HEK293 (cell line): ENCODE measurements at regions not wholly inside any gene's neighbourhood (a gene's known extent, or its start where the extent isn't known, plus 50 kb on each side); places are given as distances from the start of the nearest gene placed in this dataset.

Experiments used
- CTCF ChIA-PET: fragments of 350-600 bp; formaldehyde crosslinking; extraction: SDS; loops from one replicate; lab custom pipeline; 2021; ENCODE audit warnings: antibody characterized with exemption; lab: Yijun Ruan, JAX
- POLR2A ChIA-PET: fragments of 300-600 bp; formaldehyde crosslinking; extraction: SDS; loops from one replicate; lab custom pipeline; 2020; ENCODE audit warnings: antibody characterized with exemption, inconsistent platforms; lab: Yijun Ruan, JAX
- H3K27ac ChIP-seq: fragments of 200-500 bp; sonication (Bioruptor generic); 2 replicates; pipeline ENCODE4 v1.5.1; 2014; ENCODE audit warnings: low read depth, low read length, control low read depth, inconsistent platforms; ENCODE audit errors: extremely low read depth
- H3K36me3 ChIP-seq, 2 experiments: fragments of 200-500 bp in 1 of 2; sonication (Bioruptor generic) in 1 of 2; 1 replicate in 1 of 2; 2 replicates in 1 of 2; pipeline ENCODE4 v1.5.1; 2014 to 2017; ENCODE audit warnings: inconsistent platforms in 2 of 2, low read length in 2 of 2; ENCODE audit not compliant: control insufficient read depth in 2 of 2, insufficient read depth in 1 of 2
- H3K4me1 ChIP-seq: fragments of 200-500 bp; sonication (Bioruptor generic); 2 replicates; pipeline ENCODE4 v1.5.1; 2014; ENCODE audit warnings: mild to moderate bottlenecking, low read length, inconsistent platforms; ENCODE audit not compliant: control insufficient read depth, insufficient read depth
- H3K4me3 ChIP-seq: 2 replicates; pipeline ENCODE4 v1.5.1; 2011; ENCODE audit warnings: low read depth, mild to moderate bottlenecking, control low read depth, low read length, moderate library complexity
- H3K9me3 ChIP-seq: fragments of 200-500 bp; sonication (Bioruptor generic); 2 replicates; pipeline ENCODE4 v1.5.1; 2014; ENCODE audit warnings: low read depth, low read length, inconsistent platforms; ENCODE audit not compliant: control insufficient read depth, insufficient read depth
- BCL11B ChIP-seq: fragments of 450-650 bp; formaldehyde crosslinking; IDR thresholded peaks from 2 replicates; pipeline ENCODE4 v1.5.1; 2016; ENCODE audit warnings: low read depth, missing biosample characterization, missing genetic modification characterization
- EGR2 ChIP-seq: fragments of 450-650 bp; formaldehyde crosslinking; IDR thresholded peaks from 2 replicates; pipeline ENCODE4 v1.5.1; 2016; ENCODE audit warnings: low read depth, missing biosample characterization, missing genetic modification characterization
- KLF10 ChIP-seq: fragments of 450-650 bp; IDR thresholded peaks from 2 replicates; pipeline ENCODE4 v1.5.1; 2018; ENCODE audit warnings: missing biosample characterization, mild to moderate bottlenecking, missing genetic modification characterization
- ZEB2 ChIP-seq: fragments of 450-650 bp; formaldehyde crosslinking; IDR thresholded peaks from 2 replicates; pipeline ENCODE4 v1.5.1; 2016; ENCODE audit warnings: missing biosample characterization, missing genetic modification characterization
- ZNF121 ChIP-seq: fragments of 450-650 bp; formaldehyde crosslinking; IDR thresholded peaks from 2 replicates; pipeline ENCODE4 v1.5.1; 2016; ENCODE audit warnings: missing biosample characterization, missing genetic modification characterization
- ZNF132 ChIP-seq: fragments of 450-650 bp; formaldehyde crosslinking; IDR thresholded peaks from 2 replicates; pipeline ENCODE4 v1.5.1; 2017; ENCODE audit warnings: missing biosample characterization, missing genetic modification characterization, borderline replicate concordance
- ZNF274 ChIP-seq, 2 experiments: fragments of 200-500 bp in 1 of 2; fragments of 450-650 bp in 1 of 2; sonication (Bioruptor generic) in 1 of 2; formaldehyde crosslinking in 1 of 2; IDR thresholded peaks; 2 replicates each; pipeline versions ENCODE4 v1.5.1 to v1.6.1; 2014 to 2016; ENCODE audit warnings: borderline replicate concordance in 1 of 2, inconsistent platforms in 1 of 2, low read length in 1 of 2, missing biosample characterization in 1 of 2, missing genetic modification characterization in 1 of 2
- ZNF280C ChIP-seq: fragments of 450-650 bp; formaldehyde crosslinking; IDR thresholded peaks from 2 replicates; pipeline ENCODE4 v1.5.1; 2016; ENCODE audit warnings: missing biosample characterization, missing genetic modification characterization
- ZNF394 ChIP-seq: fragments of 450-650 bp; formaldehyde crosslinking; IDR thresholded peaks from 2 replicates; pipeline ENCODE4 v1.5.1; 2016; ENCODE audit warnings: missing biosample characterization, missing genetic modification characterization, mild to moderate bottlenecking, moderate library complexity, borderline replicate concordance
- ZNF404 ChIP-seq: fragments of 450-650 bp; formaldehyde crosslinking; IDR thresholded peaks from 2 replicates; pipeline ENCODE4 v1.5.1; 2017; ENCODE audit warnings: missing biosample characterization, missing genetic modification characterization
- ZNF544 ChIP-seq: fragments of 450-650 bp; formaldehyde crosslinking; IDR thresholded peaks from 2 replicates; pipeline ENCODE4 v1.5.0; 2017; ENCODE audit warnings: missing biosample characterization, missing genetic modification characterization
- ZNF548 ChIP-seq: fragments of 450-650 bp; formaldehyde crosslinking; IDR thresholded peaks from 2 replicates; pipeline ENCODE4 v1.5.1; 2016; ENCODE audit warnings: missing biosample characterization, missing genetic modification characterization
- ZNF558 ChIP-seq: fragments of 450-650 bp; formaldehyde crosslinking; IDR thresholded peaks from 2 replicates; pipeline ENCODE4 v1.5.1; 2016; ENCODE audit warnings: missing biosample characterization, missing genetic modification characterization
- ZNF560 ChIP-seq: fragments of 450-650 bp; formaldehyde crosslinking; IDR thresholded peaks from 2 replicates; pipeline ENCODE4 v1.5.1; 2017; ENCODE audit warnings: missing biosample characterization, missing genetic modification characterization, borderline replicate concordance
- ZNF777 ChIP-seq: fragments of 450-650 bp; formaldehyde crosslinking; IDR thresholded peaks from 2 replicates; pipeline ENCODE4 v1.5.1; 2017; ENCODE audit warnings: missing biosample characterization, missing genetic modification characterization, borderline replicate concordance
- ZNF785 ChIP-seq: fragments of 450-650 bp; formaldehyde crosslinking; IDR thresholded peaks from 2 replicates; pipeline ENCODE4 v1.5.1; 2016; ENCODE audit warnings: missing biosample characterization, missing genetic modification characterization
- TF ChIP-seq, protein P1 (sequence below): fragments of 450-650 bp; formaldehyde crosslinking; conservative IDR thresholded peaks from 2 replicates; pipeline ENCODE4 v1.5.1; 2016; ENCODE audit warnings: low read depth, missing biosample characterization, missing genetic modification characterization
- TF ChIP-seq, protein P2 (sequence below): fragments of 450-650 bp; formaldehyde crosslinking; IDR thresholded peaks from 2 replicates; pipeline ENCODE4 v1.5.1; 2016; ENCODE audit warnings: missing biosample characterization, missing genetic modification characterization

GRCh38 chr5:15214010-15214409 lies 286.0 kb upstream of the FBXL7 start:
- ChIA-PET CTCF (no interaction called here), POLR2A (no interaction called here)
- H3K4me3 ChIP-seq: no peak overlapping the region
- TF ChIP-seq ZNF558: peak; percentile 97
- no peak for TF ChIP-seq ZEB2 (tag by site-specific recombination)
- H3K9me3 ChIP-seq: no peaks in the 10 kb centered on the region
- H3K4me1 ChIP-seq: no peaks in the 10 kb centered on the region
- H3K36me3 ChIP-seq: no peaks in the 10 kb centered on the region
- H3K27ac ChIP-seq: no peak overlapping the region

DNA sequence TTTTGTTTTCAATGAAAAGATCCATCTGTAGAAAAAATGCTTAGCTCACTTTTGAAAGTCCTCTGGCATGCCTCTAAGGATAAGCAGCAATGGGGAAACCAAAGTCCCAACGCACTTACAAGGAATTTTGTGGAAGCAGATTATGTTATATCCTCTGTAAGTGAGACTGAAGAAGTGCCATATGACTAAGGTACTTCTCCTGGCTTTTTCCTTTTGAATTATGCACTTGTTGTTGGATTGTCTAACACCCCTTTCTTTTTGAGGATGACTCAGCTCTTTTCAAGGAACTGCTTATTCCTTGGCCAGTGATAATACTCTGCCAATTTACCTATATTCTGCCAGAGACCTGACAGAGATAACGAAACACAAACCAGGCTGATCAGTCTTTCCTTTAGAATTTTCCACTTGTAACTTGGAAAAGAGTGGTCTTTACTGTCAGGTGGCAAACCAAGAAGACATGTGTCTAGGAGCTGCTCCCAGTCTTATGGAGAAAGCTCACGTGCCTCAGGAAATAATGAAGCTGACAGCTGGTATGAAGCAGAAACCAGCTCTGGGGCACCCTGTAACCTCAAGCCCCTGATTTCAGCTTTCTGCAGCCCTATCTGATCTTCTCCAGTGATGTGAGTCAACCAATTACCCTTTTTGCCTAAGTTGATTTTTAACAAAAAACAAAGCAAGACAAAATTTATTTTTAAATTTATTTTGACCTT lies 290.8 kb upstream of the FBXL7 start:
- no peaks in the 10 kb centered on the region for H3K9me3 ChIP-seq
- no peak overlapping the region for H3K4me3 ChIP-seq
- TF ChIP-seq ZNF544 (tag by site-specific recombination) (no peak), ZNF280C (tag by site-specific recombination) (no peak), KLF10 (tag by site-specific recombination) (no peak), ZNF404 (tag by site-specific recombination) (no peak), ZNF785 (no peak), EGR2 (no peak), ZNF777 (tag by site-specific recombination) (no peak), ZNF121 (tag by site-specific recombination) (no peak), ZNF394 (tag by site-specific recombination) (no peak), ZNF548 (no peak), ZNF132 (no peak), ZNF274 (IDR thresholded peaks at IDR 0.05; ENCODE audit: low read length) (no peak), ZNF274 (tag by site-specific recombination; IDR thresholded peaks at IDR 0.05; ENCODE audit: borderline replicate concordance) (no peak), BCL11B (no peak), ZNF560 (tag by site-specific recombination) (no peak)
- TF ChIP-seq, protein P1, sequence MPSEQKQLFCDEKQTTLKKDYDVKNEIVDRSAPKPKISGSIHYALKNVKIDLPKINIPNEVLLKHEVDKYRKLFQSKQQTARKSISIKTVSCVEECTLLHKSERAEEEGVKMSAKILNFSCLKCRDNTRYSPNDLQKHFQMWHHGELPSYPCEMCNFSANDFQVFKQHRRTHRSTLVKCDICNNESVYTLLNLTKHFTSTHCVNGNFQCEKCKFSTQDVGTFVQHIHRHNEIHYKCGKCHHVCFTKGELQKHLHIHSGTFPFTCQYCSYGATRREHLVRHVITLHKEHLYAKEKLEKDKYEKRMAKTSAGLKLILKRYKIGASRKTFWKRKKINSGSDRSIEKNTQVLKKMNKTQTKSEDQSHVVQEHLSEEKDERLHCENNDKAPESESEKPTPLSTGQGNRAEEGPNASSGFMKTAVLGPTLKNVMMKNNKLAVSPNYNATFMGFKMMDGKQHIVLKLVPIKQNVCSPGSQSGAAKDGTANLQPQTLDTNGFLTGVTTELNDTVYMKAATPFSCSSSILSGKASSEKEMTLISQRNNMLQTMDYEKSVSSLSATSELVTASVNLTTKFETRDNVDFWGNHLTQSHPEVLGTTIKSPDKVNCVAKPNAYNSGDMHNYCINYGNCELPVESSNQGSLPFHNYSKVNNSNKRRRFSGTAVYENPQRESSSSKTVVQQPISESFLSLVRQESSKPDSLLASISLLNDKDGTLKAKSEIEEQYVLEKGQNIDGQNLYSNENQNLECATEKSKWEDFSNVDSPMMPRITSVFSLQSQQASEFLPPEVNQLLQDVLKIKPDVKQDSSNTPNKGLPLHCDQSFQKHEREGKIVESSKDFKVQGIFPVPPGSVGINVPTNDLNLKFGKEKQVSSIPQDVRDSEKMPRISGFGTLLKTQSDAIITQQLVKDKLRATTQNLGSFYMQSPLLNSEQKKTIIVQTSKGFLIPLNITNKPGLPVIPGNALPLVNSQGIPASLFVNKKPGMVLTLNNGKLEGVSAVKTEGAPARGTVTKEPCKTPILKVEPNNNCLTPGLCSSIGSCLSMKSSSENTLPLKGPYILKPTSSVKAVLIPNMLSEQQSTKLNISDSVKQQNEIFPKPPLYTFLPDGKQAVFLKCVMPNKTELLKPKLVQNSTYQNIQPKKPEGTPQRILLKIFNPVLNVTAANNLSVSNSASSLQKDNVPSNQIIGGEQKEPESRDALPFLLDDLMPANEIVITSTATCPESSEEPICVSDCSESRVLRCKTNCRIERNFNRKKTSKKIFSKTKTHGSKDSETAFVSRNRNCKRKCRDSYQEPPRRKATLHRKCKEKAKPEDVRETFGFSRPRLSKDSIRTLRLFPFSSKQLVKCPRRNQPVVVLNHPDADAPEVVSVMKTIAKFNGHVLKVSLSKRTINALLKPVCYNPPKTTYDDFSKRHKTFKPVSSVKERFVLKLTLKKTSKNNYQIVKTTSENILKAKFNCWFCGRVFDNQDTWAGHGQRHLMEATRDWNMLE (tag by site-specific recombination): no peak
- TF ChIP-seq, protein P2, sequence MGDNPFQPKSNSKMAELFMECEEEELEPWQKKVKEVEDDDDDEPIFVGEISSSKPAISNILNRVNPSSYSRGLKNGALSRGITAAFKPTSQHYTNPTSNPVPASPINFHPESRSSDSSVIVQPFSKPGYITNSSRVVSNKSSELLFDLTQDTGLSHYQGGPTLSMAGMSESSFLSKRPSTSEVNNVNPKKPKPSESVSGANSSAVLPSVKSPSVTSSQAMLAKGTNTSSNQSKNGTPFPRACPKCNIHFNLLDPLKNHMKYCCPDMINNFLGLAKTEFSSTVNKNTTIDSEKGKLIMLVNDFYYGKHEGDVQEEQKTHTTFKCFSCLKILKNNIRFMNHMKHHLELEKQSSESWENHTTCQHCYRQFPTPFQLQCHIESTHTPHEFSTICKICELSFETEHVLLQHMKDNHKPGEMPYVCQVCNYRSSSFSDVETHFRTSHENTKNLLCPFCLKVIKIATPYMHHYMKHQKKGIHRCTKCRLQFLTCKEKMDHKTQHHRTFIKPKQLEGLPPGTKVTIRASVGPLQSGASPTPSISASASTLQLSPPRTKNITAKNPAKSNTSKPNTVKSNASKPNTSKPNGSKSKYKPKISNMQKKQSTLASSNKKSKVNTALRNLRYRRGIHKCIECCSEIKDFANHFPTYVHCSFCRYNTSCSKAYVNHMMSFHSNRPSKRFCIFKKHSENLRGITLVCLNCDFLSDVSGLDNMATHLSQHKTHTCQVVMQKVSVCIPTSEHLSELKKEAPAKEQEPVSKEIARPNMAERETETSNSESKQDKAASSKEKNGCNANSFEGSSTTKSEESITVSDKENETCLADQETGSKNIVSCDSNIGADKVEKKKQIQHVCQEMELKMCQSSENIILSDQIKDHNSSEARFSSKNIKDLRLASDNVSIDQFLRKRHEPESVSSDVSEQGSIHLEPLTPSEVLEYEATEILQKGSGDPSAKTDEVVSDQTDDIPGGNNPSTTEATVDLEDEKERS (tag by site-specific recombination): no peak
- no peak overlapping the region for H3K27ac ChIP-seq
- ChIA-PET CTCF (no interaction called here), POLR2A (no interaction called here)
- H3K4me1 ChIP-seq: no peaks in the 10 kb centered on the region
- H3K36me3 ChIP-seq: no peaks in the 10 kb centered on the region
